HG03159 (cell line): ENCODE measurements at regions not wholly inside any gene's neighbourhood (a gene's known extent, or its start where the extent isn't known, plus 50 kb on each side); places are given as distances from the start of the nearest gene placed in this dataset.
"Not testable (repeated sequence)": the region's sequence is repeated elsewhere in the genome, so short reads cannot be mapped to it uniquely, and the experiment has no call there.

Source experiments
- ATAC-seq: cut with Tn5 transposase; IDR thresholded peaks from one replicate; pipeline ENCODE4 v1.9.1; 2021; ENCODE audit warnings: mild to moderate bottlenecking, moderate library complexity; ENCODE audit not compliant: unreplicated experiment

DNA sequence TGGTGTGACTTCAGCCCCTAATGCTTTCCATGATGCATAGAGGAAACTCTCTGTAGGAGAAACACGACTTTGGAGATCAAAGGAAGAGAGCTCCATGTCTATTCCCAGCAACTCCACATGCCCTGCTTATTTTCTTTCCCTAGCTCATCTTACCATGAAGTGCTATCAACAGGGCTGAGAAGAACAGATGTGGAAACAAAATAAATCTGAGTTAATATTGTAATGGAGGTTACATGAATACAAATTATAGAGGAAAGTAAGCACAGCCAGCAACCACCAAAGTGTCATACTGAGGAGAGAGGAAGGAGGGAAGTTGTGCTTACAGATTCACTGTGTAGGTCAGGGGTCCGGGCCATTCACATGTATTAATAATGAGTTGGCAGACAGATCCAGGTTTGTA lies 157.5 kb downstream of the RFPL4B start:
- ATAC-seq, result no peak

DNA sequence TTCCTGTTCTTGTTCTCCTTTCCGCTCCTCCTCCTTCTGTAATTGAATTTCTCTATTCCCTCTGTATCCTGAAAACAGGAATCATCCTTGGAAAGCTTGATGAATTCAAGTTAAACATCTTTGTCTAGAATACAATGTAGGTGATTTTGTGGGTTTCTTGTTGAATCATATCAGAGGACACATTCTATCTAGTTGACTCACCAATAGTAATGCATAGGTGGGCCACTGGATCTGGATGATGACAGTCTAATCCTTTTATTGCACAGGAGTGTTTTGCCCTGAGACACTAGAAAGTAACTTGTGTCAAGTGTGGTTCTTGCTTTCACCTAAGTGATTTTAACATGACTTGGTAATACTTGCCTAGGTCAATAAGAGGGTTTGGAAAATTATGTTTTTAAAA lies 164.3 kb downstream of the RFPL4B start:
- no peak for ATAC-seq

DNA sequence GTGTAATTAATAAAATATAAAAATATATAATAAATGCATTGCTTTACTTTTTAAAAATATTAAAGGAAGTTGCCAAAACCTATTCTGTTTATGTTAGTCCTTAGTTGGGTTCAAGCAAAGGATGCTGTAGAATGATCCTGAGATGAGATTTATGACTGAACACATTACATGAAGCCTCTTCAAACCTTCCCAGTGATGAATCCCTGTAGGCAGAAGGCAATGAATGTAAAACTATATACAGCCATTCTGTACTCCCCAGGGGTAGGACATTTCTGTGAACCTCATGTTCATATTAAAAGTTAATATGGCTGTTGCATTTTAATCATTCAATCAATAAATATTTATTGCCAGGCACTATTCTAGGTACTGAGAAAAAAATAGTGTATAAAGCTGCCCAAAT lies 166.0 kb downstream of the RFPL4B start:
- no peak for ATAC-seq

DNA sequence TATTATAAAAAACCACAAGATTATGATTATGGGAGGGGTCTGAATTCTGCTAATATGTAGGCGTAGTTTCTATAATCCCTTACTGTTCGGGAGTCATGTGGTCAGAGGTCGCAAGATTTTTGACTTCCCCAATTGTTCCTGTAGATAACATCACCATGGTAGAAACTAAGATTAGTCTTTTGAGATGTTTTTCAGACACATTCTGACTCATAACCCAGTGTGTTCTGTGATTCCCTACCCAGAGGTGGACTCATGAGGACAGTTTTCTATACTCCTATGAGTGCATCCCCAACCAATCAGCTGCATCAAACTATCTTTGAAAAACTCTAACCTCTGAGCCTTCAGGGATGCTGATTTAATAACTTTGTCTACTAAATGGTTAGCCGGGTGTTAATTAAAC lies 175.5 kb downstream of the RFPL4B start:
- peak; percentile 57 for ATAC-seq

DNA sequence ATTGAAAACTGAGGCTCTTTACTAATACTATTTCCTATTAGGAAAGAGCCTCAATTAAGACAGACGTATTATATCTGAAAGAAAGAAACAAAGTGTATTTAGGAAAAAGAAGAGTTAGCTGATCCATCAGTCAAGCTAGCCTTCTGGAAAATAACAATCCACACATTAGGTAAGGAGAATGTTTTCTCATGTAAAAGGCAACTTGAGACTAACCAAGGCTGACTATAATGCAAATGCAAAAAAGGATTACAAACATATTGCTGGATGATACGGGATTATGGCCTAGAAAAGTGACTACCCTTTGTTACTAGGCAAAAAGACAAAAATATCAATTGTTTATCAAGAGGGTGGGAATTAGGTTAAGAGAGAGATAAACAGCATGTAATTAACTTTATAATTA lies 176.9 kb downstream of the RFPL4B start:
- ATAC-seq, result no peak

DNA sequence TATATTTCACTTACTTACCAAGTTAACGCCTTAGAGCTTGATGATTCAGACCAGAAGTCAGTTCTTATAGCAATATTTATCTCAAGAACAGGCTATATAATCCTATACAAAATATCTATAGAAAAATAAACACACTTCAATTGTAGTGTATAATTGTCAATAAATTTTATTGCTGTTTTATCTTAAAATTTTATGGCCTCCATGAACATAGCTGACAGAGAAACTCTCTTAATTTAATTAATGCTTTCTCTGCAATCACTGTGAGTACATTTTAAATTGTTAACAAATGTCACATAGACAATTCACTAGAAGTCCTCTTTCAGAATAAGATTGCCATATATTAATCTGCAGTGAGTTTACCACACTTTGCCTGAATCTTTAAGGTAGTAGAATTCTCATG lies 178.6 kb downstream of the RFPL4B start:
- no peak for ATAC-seq

DNA sequence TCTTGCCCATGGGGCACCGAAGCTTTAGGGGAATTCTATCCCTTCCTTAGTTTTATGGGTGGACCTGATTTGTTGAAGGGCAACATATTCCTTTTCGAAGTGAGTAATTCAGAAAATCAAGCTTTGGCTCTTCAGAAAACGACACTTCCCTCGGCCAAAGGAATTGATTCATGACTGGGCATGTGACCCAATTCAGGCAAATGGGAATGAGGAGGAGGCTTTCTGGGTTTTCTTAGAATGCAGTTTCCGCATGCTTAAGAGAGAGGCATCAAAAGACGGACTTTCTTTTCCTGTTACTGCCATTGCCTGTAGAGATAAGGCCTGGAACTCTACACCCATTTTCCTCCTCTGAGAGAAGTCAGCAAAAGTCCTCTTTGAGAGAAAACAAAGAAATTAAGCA lies 179.5 kb downstream of the RFPL4B start:
- no peak for ATAC-seq

DNA sequence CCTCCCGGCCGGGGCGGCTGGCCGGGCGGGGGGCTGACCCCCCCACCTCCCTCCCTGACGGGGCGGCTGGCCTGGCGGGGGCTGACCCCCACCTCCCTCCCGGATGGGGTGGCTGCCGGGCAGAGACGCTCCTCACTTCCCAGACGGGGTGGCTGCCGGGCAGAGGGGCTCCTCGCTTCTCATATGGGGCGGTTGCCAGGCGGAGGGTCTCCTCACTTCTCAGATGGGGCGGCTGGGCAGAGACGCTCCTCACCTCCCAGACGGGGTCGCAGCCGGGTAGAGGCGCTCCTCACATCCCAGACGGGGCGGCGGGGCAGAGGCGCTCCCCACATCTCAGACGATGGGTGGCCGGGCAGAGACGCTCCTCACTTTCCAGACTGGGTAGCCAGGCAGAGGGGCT lies 181.2 kb downstream of the RFPL4B start:
- ATAC-seq, result not testable (repeated sequence)

DNA sequence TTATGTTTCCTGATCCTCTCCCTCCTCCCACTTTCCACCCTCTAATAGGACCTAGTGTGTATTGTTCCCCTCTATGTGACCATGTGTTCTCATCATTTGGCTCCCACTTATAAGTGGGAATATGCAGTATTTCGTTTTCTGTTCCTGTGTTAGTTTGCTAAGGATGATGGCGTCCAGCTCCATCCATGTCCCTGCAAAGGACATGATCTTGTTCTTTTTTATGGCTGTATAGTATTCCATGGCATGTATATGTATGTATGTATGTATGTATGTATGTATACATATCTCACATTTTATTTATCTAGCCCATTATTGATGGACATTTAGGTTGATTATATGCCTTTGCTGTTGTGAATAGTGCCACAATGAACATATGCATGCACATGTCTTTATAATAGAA lies 188.7 kb downstream of the RFPL4B start:
- no peak for ATAC-seq

DNA sequence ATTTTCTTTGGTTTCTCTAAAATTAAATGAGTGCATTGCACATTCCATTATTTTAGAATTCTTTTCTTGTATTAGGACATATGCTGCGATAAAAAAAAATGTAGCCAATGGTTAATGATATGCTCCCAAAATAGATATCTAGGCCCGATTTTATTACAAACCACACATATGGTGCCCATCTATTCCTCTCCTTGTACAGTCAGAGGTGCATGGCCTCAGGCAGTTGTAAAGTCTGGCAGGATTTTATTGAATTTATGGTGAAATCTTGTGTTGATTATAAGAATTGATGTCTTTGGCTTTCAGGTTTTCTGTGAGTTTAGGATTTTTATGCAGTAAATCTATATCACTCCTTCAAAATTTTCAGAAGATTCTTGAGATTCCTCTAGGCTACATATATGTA lies 192.2 kb downstream of the RFPL4B start:
- no peak for ATAC-seq

DNA sequence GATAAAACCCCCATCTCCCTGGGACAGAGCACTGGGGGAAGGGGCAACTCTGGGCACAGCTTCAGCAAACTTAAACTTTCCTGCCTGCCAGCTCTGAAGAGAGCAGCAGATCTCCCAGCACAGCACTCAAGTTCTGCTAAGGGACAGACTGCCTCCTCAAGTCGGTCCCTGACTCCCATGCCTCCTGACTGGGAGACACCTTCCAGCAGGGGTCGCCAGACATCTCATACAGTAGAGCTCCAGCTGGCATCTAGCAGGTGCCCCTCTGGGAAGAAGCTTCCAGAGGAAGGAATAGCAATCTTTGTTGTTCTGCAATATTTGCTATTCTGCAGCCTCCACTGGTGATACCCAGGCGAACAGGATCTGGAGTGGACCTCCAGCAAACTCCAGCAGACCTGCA lies 194.7 kb downstream of the RFPL4B start:
- not testable (repeated sequence) for ATAC-seq

DNA sequence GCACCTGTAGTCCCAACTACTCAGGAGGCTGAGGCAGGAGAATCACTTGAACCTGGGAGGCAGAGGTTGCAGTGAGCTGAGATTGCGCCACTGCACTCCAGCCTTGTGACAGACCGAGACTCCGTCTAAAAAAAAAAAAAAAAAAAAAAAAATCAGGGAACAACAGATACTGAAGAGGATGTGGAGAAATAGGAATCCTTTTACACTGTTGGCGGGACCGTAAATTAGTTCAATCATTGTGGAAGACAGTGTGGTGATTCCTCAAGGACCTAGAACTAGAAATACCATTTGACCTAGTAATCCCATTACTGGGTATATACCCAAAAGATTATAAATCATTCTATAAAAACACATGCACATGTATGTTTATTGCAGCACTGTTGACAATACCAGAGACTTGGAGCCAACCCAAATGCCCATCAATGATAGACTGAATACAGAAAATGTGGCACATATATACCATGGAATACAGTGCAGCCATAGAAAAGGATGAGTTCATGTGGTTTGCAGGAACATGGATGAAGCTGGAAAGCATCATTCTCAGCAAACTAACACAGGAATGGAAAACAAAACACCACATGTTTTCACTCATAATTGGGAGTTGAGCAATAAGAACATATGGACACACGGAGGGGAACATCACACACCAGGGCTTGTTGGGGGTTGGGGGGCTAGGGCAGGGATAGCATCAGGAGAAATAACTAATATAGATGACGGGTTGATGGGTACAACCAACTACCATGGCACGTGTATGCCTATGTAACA lies 200.4 kb downstream of the RFPL4B start:
- ATAC-seq, result not testable (repeated sequence)

DNA sequence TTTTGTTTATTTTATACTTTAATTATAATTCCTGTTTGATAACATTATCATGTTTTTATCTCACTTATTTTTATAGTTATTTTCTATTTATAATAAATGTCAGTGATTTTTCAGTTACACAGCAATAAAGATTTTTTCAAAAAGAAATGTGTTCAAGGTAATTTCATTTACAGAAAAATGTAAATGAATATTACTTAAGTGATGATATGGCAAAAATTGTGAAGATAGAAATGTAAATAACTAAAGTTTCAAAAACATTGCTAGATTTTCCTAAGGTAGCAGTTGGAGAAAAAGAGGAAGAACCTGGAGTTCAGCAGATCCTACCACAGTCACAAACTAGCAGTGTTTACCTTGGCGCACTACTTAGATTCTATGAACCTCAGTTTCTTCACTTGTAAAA lies 202.6 kb downstream of the RFPL4B start:
- no peak for ATAC-seq

DNA sequence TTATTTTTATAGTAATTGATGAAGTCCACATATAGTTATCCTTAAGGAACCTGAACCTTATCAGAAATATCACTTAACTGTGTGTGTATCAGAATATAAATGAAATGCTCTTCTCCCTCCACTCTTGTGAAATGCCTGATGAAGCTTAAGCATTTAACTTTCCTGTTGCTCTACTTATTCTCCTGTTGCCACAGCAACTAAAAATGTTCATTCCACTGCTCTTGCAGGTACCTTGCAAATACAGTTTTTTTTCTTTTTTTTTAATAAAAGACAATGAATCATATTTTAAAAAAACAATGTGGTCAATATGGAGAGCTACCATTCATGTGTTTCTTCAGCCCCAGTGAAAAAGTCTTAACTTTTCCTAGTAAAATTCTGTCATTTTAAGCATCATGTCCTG lies 210.3 kb downstream of the RFPL4B start:
- no peak for ATAC-seq

DNA sequence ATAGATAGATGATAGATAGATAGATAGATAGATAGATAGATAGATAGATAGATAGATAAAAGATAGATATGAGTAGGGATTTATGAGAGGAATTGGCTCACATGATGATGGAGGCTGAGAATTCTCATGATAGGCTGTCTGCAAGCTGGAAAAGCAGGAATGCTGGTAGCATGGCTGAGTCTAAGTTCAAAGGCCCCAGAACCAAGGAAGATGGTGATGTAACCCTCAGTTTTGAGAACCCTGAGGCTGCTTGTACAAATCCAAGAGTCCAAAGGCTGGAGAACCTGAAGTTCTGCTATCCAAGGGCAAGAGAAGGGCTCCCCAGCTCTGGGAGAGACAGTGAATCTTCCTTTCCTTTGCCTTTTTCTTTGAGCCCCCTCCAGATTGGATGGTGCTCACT lies 210.8 kb downstream of the RFPL4B start:
- ATAC-seq, result no peak

DNA sequence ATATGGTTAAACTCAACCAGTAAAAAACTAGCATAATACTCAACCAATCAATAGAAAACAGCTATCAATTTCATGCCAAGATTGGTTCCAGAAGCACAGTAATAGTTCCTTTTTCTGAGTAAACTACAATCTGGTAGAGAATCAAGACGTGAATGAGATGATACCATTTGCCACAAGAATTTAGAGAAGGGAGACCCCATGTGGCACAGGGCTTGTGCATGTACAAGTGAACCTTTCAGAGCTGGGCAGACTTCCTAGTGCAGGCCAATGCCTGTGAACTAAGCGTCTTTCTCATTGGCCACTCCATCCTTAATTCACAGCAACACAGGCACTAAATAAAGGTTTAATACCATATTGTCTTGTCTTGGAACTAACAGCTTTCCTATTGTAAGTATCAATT lies 213.5 kb downstream of the RFPL4B start:
- ATAC-seq, result no peak

DNA sequence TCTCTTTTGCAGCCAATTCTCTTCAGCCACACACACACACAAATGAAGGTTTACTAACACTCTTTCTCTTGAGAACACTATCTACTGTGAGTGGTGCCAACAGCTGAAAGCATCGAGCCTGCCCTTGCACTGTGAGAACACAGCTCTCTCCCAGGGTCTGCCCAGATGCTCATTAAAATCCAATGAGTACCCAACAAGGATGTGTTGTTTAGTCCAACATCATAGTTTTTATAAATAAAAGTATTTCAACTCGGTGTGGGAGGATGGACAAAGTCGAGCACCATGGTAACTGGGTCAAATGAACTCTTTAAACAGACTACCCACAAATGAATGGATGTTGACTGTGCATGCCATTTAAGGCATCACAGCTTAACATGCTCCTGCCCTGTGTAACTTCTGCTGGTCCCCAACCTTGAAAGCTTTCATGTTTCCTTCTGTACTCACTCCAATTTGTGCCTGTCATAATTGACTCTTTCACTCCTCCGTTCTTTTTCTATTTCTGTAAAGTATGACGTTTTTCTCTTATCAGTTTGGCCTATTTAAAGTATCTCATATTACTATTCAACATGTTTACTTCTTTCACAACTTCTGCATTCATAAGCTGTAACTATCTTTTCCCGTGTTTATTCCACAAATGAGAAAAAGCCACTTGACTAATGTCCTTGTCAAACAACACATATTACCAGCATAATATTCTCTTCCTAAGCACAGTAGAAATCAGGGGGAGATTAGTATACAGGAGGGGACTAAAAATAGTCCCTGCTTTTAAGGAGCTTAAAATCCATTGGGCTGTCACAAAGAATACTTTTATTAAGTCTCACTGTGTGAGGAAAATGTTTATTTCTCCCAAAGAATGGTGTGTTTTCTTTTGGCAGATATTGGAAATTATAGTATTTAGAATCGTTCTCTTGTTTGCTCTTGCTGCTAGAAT lies 215.4 kb downstream of the RFPL4B start:
- ATAC-seq, result no peak

DNA sequence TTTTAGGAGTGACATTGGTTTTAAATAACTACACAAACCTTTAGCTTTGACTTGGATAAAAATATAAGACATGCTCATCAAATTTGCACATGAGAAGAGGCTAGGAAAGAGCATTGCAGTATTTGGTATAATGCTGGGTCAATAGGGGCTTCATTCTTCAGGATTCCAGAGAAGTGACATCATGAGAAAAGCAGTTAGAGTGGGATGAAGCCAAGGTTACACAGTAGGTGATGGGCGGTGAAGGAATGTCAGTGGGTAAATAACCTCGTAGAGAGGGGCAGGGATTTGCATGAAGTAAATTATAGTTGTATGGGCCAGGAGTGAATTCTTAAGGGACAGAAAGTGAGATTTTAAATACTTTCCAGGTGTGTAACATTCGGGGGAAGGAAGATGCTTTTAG lies 216.2 kb downstream of the RFPL4B start:
- ATAC-seq, result no peak

DNA sequence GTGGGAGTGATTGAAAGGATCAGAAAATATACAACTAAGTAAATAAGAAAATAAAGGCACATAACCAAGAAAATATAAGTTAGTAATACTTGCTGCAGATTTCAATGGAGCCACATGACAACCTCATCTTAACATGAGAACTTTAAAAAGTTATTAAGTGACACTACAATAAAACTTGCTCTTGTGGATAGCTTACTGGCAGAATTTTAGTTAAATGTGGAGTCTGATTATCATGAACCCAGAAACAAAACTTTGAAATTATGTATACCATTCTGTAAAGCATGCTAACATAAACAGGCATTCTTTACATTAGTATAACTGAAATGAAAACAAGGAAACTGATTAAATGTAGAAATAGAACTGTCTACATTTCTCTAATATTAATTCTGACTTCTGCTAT lies 220.9 kb downstream of the RFPL4B start:
- no peak for ATAC-seq

DNA sequence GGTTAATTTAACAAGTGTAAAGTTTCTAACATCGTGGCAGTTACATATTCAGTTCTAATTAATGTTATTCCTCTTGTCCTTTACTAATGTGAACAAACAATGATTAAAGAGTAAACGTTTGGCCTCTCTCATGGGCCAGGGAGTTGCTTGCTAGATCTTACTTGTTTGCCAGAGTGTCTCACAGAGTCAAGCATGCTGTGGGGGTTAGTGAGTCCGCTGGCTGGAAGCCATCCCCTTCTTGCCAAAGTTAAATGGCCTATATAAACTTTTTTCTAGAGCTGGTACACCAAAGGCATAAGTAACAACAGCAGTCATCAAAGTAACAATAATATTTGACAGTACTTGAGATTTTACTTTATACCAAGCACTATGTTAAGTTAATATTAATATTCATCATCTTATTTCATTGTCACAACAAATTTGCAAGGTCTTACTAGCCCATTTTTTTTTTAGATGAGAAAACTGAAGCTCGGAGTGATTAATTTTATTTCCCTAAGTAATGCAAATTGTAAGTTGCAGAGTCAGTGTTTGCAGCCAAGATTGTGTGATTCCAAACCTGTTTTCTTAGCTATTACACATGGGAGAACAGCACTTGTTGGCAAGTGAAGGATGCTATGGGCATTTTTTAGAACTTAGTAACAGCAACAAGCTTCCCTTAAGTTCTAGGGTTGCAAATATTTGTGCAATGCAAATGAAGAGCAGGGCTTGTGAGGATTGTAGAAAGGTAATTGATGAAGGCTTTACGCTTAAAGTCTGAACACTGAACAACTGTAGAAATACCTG lies 224.5 kb downstream of the RFPL4B start:
- no peak for ATAC-seq

DNA sequence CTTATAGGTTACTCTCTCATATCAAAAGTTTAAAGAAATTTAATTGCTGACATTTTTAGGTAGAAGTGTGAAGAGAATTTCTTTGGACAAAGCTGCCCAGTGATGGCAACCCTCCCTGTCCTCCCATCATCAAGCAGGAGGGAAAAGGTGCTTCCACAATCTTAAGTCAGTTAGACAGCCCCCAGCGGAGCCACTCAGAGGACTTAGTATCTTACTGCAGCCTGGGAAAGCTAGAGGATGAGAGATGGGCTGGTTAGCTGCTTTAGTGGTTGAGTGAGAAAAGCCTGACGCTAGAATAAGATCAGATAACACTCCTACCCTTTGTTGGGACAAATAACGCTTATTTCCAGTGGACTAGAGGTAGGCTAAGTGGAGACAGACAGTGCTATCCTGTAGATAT lies 227.1 kb downstream of the RFPL4B start:
- no peak for ATAC-seq
